Subcutaneous abdominal adipose tissue (tissue), 5 donors: ENCODE measurements at regions not wholly inside any gene's neighbourhood (a gene's known extent, or its start where the extent isn't known, plus 50 kb on each side); places are given as distances from the start of the nearest gene placed in this dataset.

ENCODE experiments used
- H3K27ac ChIP-seq: one replicate; pipeline ENCODE4 v1.7.0; 2013; ENCODE audit warnings: low read depth, mild to moderate bottlenecking, inconsistent platforms, low read length, moderate library complexity
- H3K27me3 ChIP-seq, 5 donors: one replicate each; pipeline ENCODE4 v1.7.0; 2013; ENCODE audit warnings: low read length in 5 of 5, inconsistent platforms in 1 of 5; ENCODE audit not compliant: control insufficient read depth in 5 of 5, insufficient read depth in 4 of 5
- H3K36me3 ChIP-seq, 5 donors: one replicate each; pipeline ENCODE4 v1.7.0; 2013; ENCODE audit warnings: low read length in 5 of 5; ENCODE audit not compliant: control insufficient read depth in 5 of 5, insufficient read depth in 5 of 5
- H3K4me1 ChIP-seq, 5 donors: one replicate each; pipeline ENCODE4 v1.7.0; 2013; ENCODE audit warnings: low read length in 5 of 5, mild to moderate bottlenecking in 3 of 5, moderate library complexity in 1 of 5; ENCODE audit not compliant: control insufficient read depth in 5 of 5, insufficient read depth in 5 of 5
- H3K4me3 ChIP-seq, 5 donors: one replicate each; pipeline ENCODE4 v1.7.0; 2013; ENCODE audit warnings: low read length in 5 of 5, low read depth in 1 of 5
- H3K9ac ChIP-seq, 5 donors: one replicate each; pipeline ENCODE4 v1.7.0; 2013; ENCODE audit warnings: low read length in 5 of 5, mild to moderate bottlenecking in 4 of 5, moderate library complexity in 3 of 5
- H3K9me3 ChIP-seq, 5 donors: one replicate each; pipeline ENCODE4 v1.7.0; 2013; ENCODE audit warnings: low read length in 5 of 5; ENCODE audit not compliant: control insufficient read depth in 5 of 5
- donor health status: healthy.
- donor health status: healthy.
- donor health status: healthy.
- donor health status: healthy.
- donor health status: healthy.

- H3K27me3 ChIP-seq = no peaks in the 10 kb centered on the region
- H3K36me3 ChIP-seq = no peaks in the 10 kb centered on the region
- H3K4me3 ChIP-seq = no peak overlapping the region
- peaks cover 0 to 5% (median 0%) of the 10 kb centered on the region in 5 donors for H3K9me3 ChIP-seq
- no peak overlapping the region for H3K9ac ChIP-seq
- no peaks in the 10 kb centered on the region for H3K4me1 ChIP-seq
- no peak overlapping the region for H3K27ac ChIP-seq
Observed at GRCh38 chr5:107040907-107041306, 629.8 kb downstream of the EFNA5 start.

- H3K36me3 ChIP-seq = no peaks in the 10 kb centered on the region
- H3K4me1 ChIP-seq = no peaks in the 10 kb centered on the region
- H3K27ac ChIP-seq = no peak overlapping the region
- H3K9me3 ChIP-seq = peaks cover 0 to 5% (median 0%) of the 10 kb centered on the region in 5 donors
- no peak overlapping the region for H3K4me3 ChIP-seq
- no peaks in the 10 kb centered on the region for H3K27me3 ChIP-seq
- no peak overlapping the region for H3K9ac ChIP-seq
Observed at GRCh38 chr5:107032629-107033028, 638.1 kb downstream of the EFNA5 start.

- Histone ChIP-seq H3K27me3 (no peaks in the 10 kb centered on the region), H3K4me1 (peaks cover 0 to 4% (median 0%) of the 10 kb centered on the region in 5 donors), H3K36me3 (no peaks in the 10 kb centered on the region), H3K9ac (no peak overlapping the region), H3K4me3 (no peak overlapping the region), H3K27ac (no peak overlapping the region), H3K9me3 (no peaks in the 10 kb centered on the region)
Observed at GRCh38 chr5:107028938-107029337, 641.8 kb downstream of the EFNA5 start.

- Histone ChIP-seq H3K9me3 (no peaks in the 10 kb centered on the region), H3K36me3 (no peaks in the 10 kb centered on the region), H3K9ac (no peak overlapping the region), H3K4me1 (peaks cover 0 to 4% (median 0%) of the 10 kb centered on the region in 5 donors), H3K27ac (no peak overlapping the region), H3K4me3 (no peak overlapping the region), H3K27me3 (no peaks in the 10 kb centered on the region)
Observed at GRCh38 chr5:107025712-107026497, 644.8 kb downstream of the EFNA5 start.

- H3K9me3 ChIP-seq = no peaks in the 10 kb centered on the region
- H3K9ac ChIP-seq = no peak overlapping the region
- H3K27ac ChIP-seq = no peak overlapping the region
- H3K27me3 ChIP-seq = no peaks in the 10 kb centered on the region
- H3K36me3 ChIP-seq = no peaks in the 10 kb centered on the region
- no peak overlapping the region for H3K4me3 ChIP-seq
- H3K4me1 ChIP-seq = peaks cover 0 to 4% (median 0%) of the 10 kb centered on the region in 5 donors
Observed at GRCh38 chr5:107023732-107024131, 647.0 kb downstream of the EFNA5 start.

- Histone ChIP-seq H3K27ac (no peak overlapping the region), H3K9me3 (no peaks in the 10 kb centered on the region), H3K27me3 (no peaks in the 10 kb centered on the region), H3K9ac (no peak overlapping the region), H3K36me3 (no peaks in the 10 kb centered on the region), H3K4me1 (no peaks in the 10 kb centered on the region), H3K4me3 (no peak overlapping the region)
Observed at GRCh38 chr5:107021575-107021974, 649.2 kb downstream of the EFNA5 start.

- Histone ChIP-seq H3K9ac (no peak overlapping the region), H3K4me3 (no peak overlapping the region), H3K27me3 (no peaks in the 10 kb centered on the region), H3K4me1 (no peaks in the 10 kb centered on the region), H3K9me3 (no peaks in the 10 kb centered on the region), H3K27ac (no peak overlapping the region), H3K36me3 (no peaks in the 10 kb centered on the region)
Observed at GRCh38 chr5:107020626-107021025, 650.1 kb downstream of the EFNA5 start.

GRCh38 chr5:107017616-107018015 lies 653.1 kb downstream of the EFNA5 start:
- H3K9ac ChIP-seq = no peak overlapping the region
- H3K4me3 ChIP-seq = no peak overlapping the region
- no peaks in the 10 kb centered on the region for H3K36me3 ChIP-seq
- no peak overlapping the region for H3K27ac ChIP-seq
- H3K4me1 ChIP-seq = no peaks in the 10 kb centered on the region
- H3K9me3 ChIP-seq = no peaks in the 10 kb centered on the region
- H3K27me3 ChIP-seq = no peaks in the 10 kb centered on the region

GRCh38 chr5:107012371-107012770 lies 658.4 kb downstream of the EFNA5 start:
- no peak overlapping the region for H3K9ac ChIP-seq
- no peak overlapping the region for H3K4me3 ChIP-seq
- H3K9me3 ChIP-seq = no peaks in the 10 kb centered on the region
- H3K4me1 ChIP-seq = no peaks in the 10 kb centered on the region
- H3K27ac ChIP-seq = no peak overlapping the region
- H3K36me3 ChIP-seq = no peaks in the 10 kb centered on the region
- no peaks in the 10 kb centered on the region for H3K27me3 ChIP-seq

GRCh38 chr5:107011605-107012004 lies 659.1 kb downstream of the EFNA5 start:
- H3K9me3 ChIP-seq = no peaks in the 10 kb centered on the region
- H3K27ac ChIP-seq = no peak overlapping the region
- H3K4me1 ChIP-seq = no peaks in the 10 kb centered on the region
- no peaks in the 10 kb centered on the region for H3K36me3 ChIP-seq
- H3K4me3 ChIP-seq = no peak overlapping the region
- no peaks in the 10 kb centered on the region for H3K27me3 ChIP-seq
- H3K9ac ChIP-seq = no peak overlapping the region
